H1 (cell line): ENCODE measurements at regions not wholly inside any gene's neighbourhood (a gene's known extent, or its start where the extent isn't known, plus 50 kb on each side); places are given as distances from the start of the nearest gene placed in this dataset.
A peak's percentile ranks its signal among the peaks of the same experiment; 100 is the strongest.

Source experiments
- CTCF ChIA-PET: fragments of 300-600 bp; sonication (Branson Sonifier 250); formaldehyde crosslinking; loops from one replicate; lab custom pipeline; 2021; ENCODE audit not compliant: partially characterized antibody; lab: Charles Lee
- POLR2A ChIA-PET: fragments of 300-600 bp; sonication (Branson Sonifier 250); formaldehyde crosslinking; loops from one replicate; lab custom pipeline; 2021; ENCODE audit warnings: inconsistent platforms; ENCODE audit not compliant: partially characterized antibody; lab: Charles Lee
- DNase-seq, 2 experiments: peaks; one replicate each; pipeline versions ENCODE4 v3.0.0 to v3.0.0-alpha.2; 2010 to 2022; ENCODE audit warnings: low spot score in 2 of 2, low read depth in 1 of 2, mixed read lengths in 1 of 2
- FAIRE-seq: peaks from 2 replicates; lab custom pipeline; 2011; peaks lifted over from hg19 to GRCh38; lab: Jason Lieb, UNC
- H2AFZ ChIP-seq: 2 replicates; pipeline ENCODE4 v1.8.1; 2012; ENCODE audit warnings: low read length, inconsistent platforms
- H2AK5ac ChIP-seq: 2 replicates; pipeline ENCODE4 v1.6.1; 2013; ENCODE audit warnings: low read depth, low read length
- H2BK120ac ChIP-seq: replicated peaks from 2 replicates; pipeline ENCODE3; 2013; ENCODE audit warnings: low read depth, low read length, inconsistent platforms
- H2BK12ac ChIP-seq: 2 replicates; pipeline ENCODE4 v1.6.1; 2013; ENCODE audit warnings: low read depth, low read length
- H2BK15ac ChIP-seq: 2 replicates; pipeline ENCODE4 v1.6.1; 2013; ENCODE audit warnings: low read length
- H2BK20ac ChIP-seq: 2 replicates; pipeline ENCODE4 v1.6.1; 2013; ENCODE audit warnings: low read length
- H2BK5ac ChIP-seq: 2 replicates; pipeline ENCODE4 v1.6.1; 2013; ENCODE audit warnings: low read depth, low read length
- H3K14ac ChIP-seq: 2 replicates; pipeline ENCODE4 v1.6.1; 2013; ENCODE audit warnings: inconsistent platforms; ENCODE audit not compliant: insufficient read length
- H3K18ac ChIP-seq: 2 replicates; pipeline ENCODE4 v1.6.1; 2013; ENCODE audit warnings: low read length; ENCODE audit errors: extremely low read depth
- H3K23ac ChIP-seq: 2 replicates; pipeline ENCODE4 v1.6.1; 2013; ENCODE audit warnings: inconsistent platforms; ENCODE audit not compliant: insufficient read length
- H3K23me2 ChIP-seq: 2 replicates; pipeline ENCODE4 v1.6.1; 2013; ENCODE audit warnings: low read depth, low read length
- H3K27ac ChIP-seq: 2 replicates; pipeline ENCODE4 v1.6.1; 2011; ENCODE audit warnings: low read depth, low read length, inconsistent platforms
- H3K27me3 ChIP-seq, 4 experiments: replicated peaks in 1 of 4; 1 replicate in 1 of 4; 2 replicates in 3 of 4; pipeline versions ENCODE4 v1.6.1 to v1.8.1; 2011 to 2013; ENCODE audit warnings: low read length in 3 of 4, mild to moderate bottlenecking in 3 of 4, inconsistent platforms in 2 of 4, mixed read lengths in 2 of 4, moderate library complexity in 1 of 4; ENCODE audit not compliant: control insufficient read depth in 3 of 4, insufficient read depth in 3 of 4; ENCODE audit errors: extremely low read depth in 1 of 4
- H3K36me3 ChIP-seq, 4 experiments: 2 replicates each; pipeline versions ENCODE4 v1.6.1 to v1.8.1; 2011 to 2013; ENCODE audit warnings: mild to moderate bottlenecking in 4 of 4, low read length in 3 of 4, moderate library complexity in 2 of 4, control low read depth in 1 of 4, inconsistent platforms in 1 of 4; ENCODE audit not compliant: insufficient read depth in 4 of 4, control insufficient read depth in 2 of 4
- H3K4ac ChIP-seq: replicated peaks from 2 replicates; pipeline ENCODE3; 2013; ENCODE audit warnings: low read length, low read depth, mixed read lengths, inconsistent platforms; ENCODE audit not compliant: insufficient read length
- H3K4me1 ChIP-seq, 4 experiments: replicated peaks in 1 of 4; 1 replicate in 1 of 4; 2 replicates in 3 of 4; pipeline versions ENCODE4 v1.6.1 to v1.8.1; 2011 to 2013; ENCODE audit warnings: low read length in 3 of 4, inconsistent platforms in 2 of 4, mixed read lengths in 1 of 4; ENCODE audit not compliant: insufficient read depth in 4 of 4, control insufficient read depth in 3 of 4
- H3K4me2 ChIP-seq, 2 experiments: 2 replicates each; pipeline versions ENCODE4 v1.6.1 to v1.8.1; 2011 to 2013; ENCODE audit warnings: low read depth in 2 of 2, low read length in 2 of 2, control low read depth in 1 of 2, inconsistent platforms in 1 of 2, mild to moderate bottlenecking in 1 of 2; ENCODE audit not compliant: insufficient read depth in 1 of 2
- H3K4me3 ChIP-seq, 4 experiments: fragments of 200-600, 300-600 bp in 1 of 4; sonication (generic), shearing (Covaris generic), sonication (Bioruptor Twin) in 1 of 4; 2 replicates each; pipeline versions ENCODE4 v1.5.1 to v1.8.1; 2011 to 2016; ENCODE audit warnings: low read length in 4 of 4, low read depth in 3 of 4, control low read depth in 2 of 4, inconsistent platforms in 2 of 4, mild to moderate bottlenecking in 2 of 4, mixed read lengths in 1 of 4, moderate library complexity in 1 of 4; ENCODE audit not compliant: insufficient read depth in 2 of 4; ENCODE audit errors: extremely low read depth in 1 of 4
- H3K56ac ChIP-seq: replicated peaks from 2 replicates; pipeline ENCODE3; 2013; ENCODE audit warnings: low read depth, mild to moderate bottlenecking, mixed read lengths, low read length, inconsistent platforms; ENCODE audit not compliant: insufficient read length
- H3K79me1 ChIP-seq: 2 replicates; pipeline ENCODE4 v1.6.1; 2013; ENCODE audit warnings: low read depth, low read length, control low read depth
- H3K79me2 ChIP-seq, 2 experiments: 2 replicates each; pipeline versions ENCODE4 v1.6.1 to v1.8.1; 2012 to 2013; ENCODE audit warnings: low read length in 2 of 2, mild to moderate bottlenecking in 2 of 2, inconsistent platforms in 1 of 2; ENCODE audit not compliant: insufficient read depth in 2 of 2, control insufficient read depth in 1 of 2
- H3K9ac ChIP-seq, 4 experiments: replicated peaks in 1 of 4; 1 replicate in 1 of 4; 2 replicates in 3 of 4; pipeline versions ENCODE4 v1.6.1 to v1.8.1; 2011 to 2013; ENCODE audit warnings: low read depth in 3 of 4, low read length in 3 of 4, control low read depth in 2 of 4, mild to moderate bottlenecking in 2 of 4, moderate library complexity in 2 of 4, inconsistent platforms in 1 of 4; ENCODE audit errors: extremely low read depth in 1 of 4
- H3K9me3 ChIP-seq, 2 experiments: 2 replicates each; pipeline versions ENCODE4 v1.6.1 to v1.8.1; 2012 to 2013; ENCODE audit warnings: mild to moderate bottlenecking in 2 of 2, moderate library complexity in 2 of 2, control low read depth in 1 of 2, inconsistent platforms in 1 of 2, low read depth in 1 of 2, low read length in 1 of 2, mixed read lengths in 1 of 2; ENCODE audit not compliant: insufficient read depth in 2 of 2
- H4K20me1 ChIP-seq, 2 experiments: replicated peaks in 1 of 2; 2 replicates each; pipeline versions ENCODE3 to v1.8.1; 2011 to 2013; ENCODE audit warnings: inconsistent platforms in 2 of 2, low read length in 2 of 2, mild to moderate bottlenecking in 1 of 2; ENCODE audit not compliant: insufficient read depth in 2 of 2, control insufficient read depth in 1 of 2
- H4K5ac ChIP-seq: 2 replicates; pipeline ENCODE4 v1.6.1; 2013; ENCODE audit warnings: low read length, low read depth, mixed read lengths, inconsistent platforms; ENCODE audit not compliant: insufficient read length
- H4K8ac ChIP-seq: 2 replicates; pipeline ENCODE4 v1.8.0; 2013; ENCODE audit warnings: mild to moderate bottlenecking, moderate library complexity, low read length, inconsistent platforms; ENCODE audit not compliant: insufficient read depth; ENCODE audit errors: extremely low read depth
- H4K91ac ChIP-seq: replicated peaks from 2 replicates; pipeline ENCODE3; 2013; ENCODE audit warnings: low read length, mixed read lengths, inconsistent platforms; ENCODE audit not compliant: insufficient read length
- BACH1 ChIP-seq: IDR thresholded peaks from 2 replicates; pipeline ENCODE4 v1.6.1; 2012; ENCODE audit warnings: low read length, improper control_type of control experiment
- SP4 ChIP-seq: IDR thresholded peaks from 2 replicates; pipeline ENCODE4 v1.6.1; 2012; ENCODE audit warnings: low read length, inconsistent platforms
- SRF ChIP-seq: IDR thresholded peaks from 2 replicates; pipeline ENCODE4 v1.6.1; 2011; ENCODE audit warnings: mild to moderate bottlenecking, low read depth, low read length, moderate library complexity
- SUZ12 ChIP-seq: fragments of 200-600 bp; sonication (generic); IDR thresholded peaks from 2 replicates; pipeline ENCODE4 v1.6.1; 2012; ENCODE audit warnings: mild to moderate bottlenecking, inconsistent platforms, low read length, moderate library complexity, mixed read lengths
- TEAD4 ChIP-seq: IDR thresholded peaks from 2 replicates; pipeline ENCODE4 v1.6.1; 2012; ENCODE audit warnings: low read depth, low read length, inconsistent platforms, mixed read lengths
- WGBS, 2 experiments: shearing (Covaris generic) in 1 of 2; methylation state at CpG; one replicate each; pipeline versions ENCODE4 v1.1.6 to v1.1.7; 2013 to 2015; ENCODE audit warnings: low lambda C conversion rate in 2 of 2, mixed read lengths in 2 of 2, inconsistent platforms in 1 of 2, low coverage in 1 of 2, missing lambda C conversion rate in 1 of 2; ENCODE audit not compliant: insufficient replicate concordance in 2 of 2, insufficient coverage in 1 of 2, insufficient read length in 1 of 2; ENCODE audit errors: extremely low coverage in 1 of 2, missing lambda C conversion rate in 1 of 2; 5-methylcytosine and 5-hydroxymethylcytosine counted together

GRCh38 chr20:47857187-47857568, 71.9 kb upstream of the SULF2 start:
- CTCF ChIA-PET, result interaction anchor here (0.7 to 1.1 kb wide), 7 partner anchors 39 to 378 kb away, joined by 3 to 4 read pairs (median 3); no protein-coding TSS in a partner anchor
- no peak for FAIRE-seq

More at GRCh38 chr20:47857187-47857568, 71.9 kb upstream of the SULF2 start:
- H3K56ac ChIP-seq, result no peak overlapping the region
- H2BK20ac ChIP-seq, result no peak overlapping the region
- POLR2A ChIA-PET, result no interaction called here
- peaks cover 17 to 20% of the 10 kb centered on the region in 2 experiments; a peak in 3 of 4 replicates for H3K9me3 ChIP-seq
- H2BK5ac ChIP-seq, result no peak overlapping the region
- H2BK120ac ChIP-seq, result no peak overlapping the region
- H4K20me1 ChIP-seq, result no peaks in the 10 kb centered on the region
- H2BK12ac ChIP-seq, result peak overlapping the region; percentile 32; the same call in 1 of the 2 replicates
- no peaks in the 10 kb centered on the region for H3K23me2 ChIP-seq
- H3K23ac ChIP-seq, result no peak overlapping the region
- no peak overlapping the region for H3K4me3 ChIP-seq
- no peak overlapping the region for H3K18ac ChIP-seq
- H4K5ac ChIP-seq, result no peak overlapping the region
- no peak overlapping the region for H2AK5ac ChIP-seq
- TF ChIP-seq SRF (no peak), SP4 (no peak), BACH1 (peak; percentile 42; the same call in 1 of the 2 replicates), TEAD4 (no peak), SUZ12 (no peak)
- H3K79me1 ChIP-seq, result no peaks in the 10 kb centered on the region
- H2BK15ac ChIP-seq, result no peak overlapping the region
- 76% methylated on average over 8 of the region's 8 CpGs; no CpG with 5 or more reads in 1 of the 2 experiments for WGBS, 2 experiments
- no peaks in the 10 kb centered on the region for H3K36me3 ChIP-seq
- no peak overlapping the region for H3K9ac ChIP-seq
- no peaks in the 10 kb centered on the region for H3K79me2 ChIP-seq
- peak overlapping the region; percentile 46; the same call in 1 of the 2 replicates for H2AFZ ChIP-seq
- no peak overlapping the region for H3K27ac ChIP-seq
- H3K27me3 ChIP-seq, result no peaks in the 10 kb centered on the region
- H3K14ac ChIP-seq, result no peak overlapping the region
- no peak overlapping the region for H3K4me2 ChIP-seq
- H4K91ac ChIP-seq, result no peak overlapping the region
- H4K8ac ChIP-seq, result no peak overlapping the region
- DNase-seq, result no peak
- H3K4ac ChIP-seq, result no peak overlapping the region
- no peaks in the 10 kb centered on the region; a peak in 1 of 7 replicates for H3K4me1 ChIP-seq
